Fibroblast of pulmonary artery (primary cell): ENCODE measurements at regions not wholly inside any gene's neighbourhood (a gene's known extent, or its start where the extent isn't known, plus 50 kb on each side); places are given as distances from the start of the nearest gene placed in this dataset.

Experiments used
- DNase-seq: peaks from one replicate; pipeline ENCODE4 v3.0.0-alpha.2; 2010; ENCODE audit warnings: low read depth
- H3K4me3 ChIP-seq: replicated peaks from 2 replicates; pipeline ENCODE4 v1.5.1; 2011; ENCODE audit warnings: low read depth, mild to moderate bottlenecking, control low read depth, low read length, moderate library complexity
- TF ChIP-seq, protein P1 (sequence below): IDR thresholded peaks from 2 replicates; pipeline ENCODE4 v1.5.1; 2011; ENCODE audit warnings: mild to moderate bottlenecking, control low read depth, low read length, inconsistent platforms; ENCODE audit errors: missing control alignments

DNA sequence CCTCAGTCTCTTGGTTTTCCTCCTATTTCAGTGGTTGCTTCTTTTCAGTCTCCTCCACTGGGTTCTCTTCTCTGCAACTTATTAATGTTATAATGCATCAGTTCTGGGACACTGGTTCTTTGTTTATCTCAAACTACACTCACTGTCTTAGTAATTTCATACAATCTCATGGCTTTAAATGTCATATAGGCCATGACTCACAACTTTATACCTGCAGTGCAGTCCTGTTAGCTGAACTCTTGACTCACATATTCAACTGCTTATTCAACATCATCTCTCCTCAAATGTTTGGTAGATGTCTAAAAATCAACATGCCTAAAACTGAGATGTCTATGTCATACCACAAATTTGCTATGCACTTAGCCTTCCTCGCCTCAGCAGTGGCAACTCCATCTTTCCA is 101.2 kb upstream of the PALS2 start:
- no peak for DNase-seq
- TF ChIP-seq, protein P1, sequence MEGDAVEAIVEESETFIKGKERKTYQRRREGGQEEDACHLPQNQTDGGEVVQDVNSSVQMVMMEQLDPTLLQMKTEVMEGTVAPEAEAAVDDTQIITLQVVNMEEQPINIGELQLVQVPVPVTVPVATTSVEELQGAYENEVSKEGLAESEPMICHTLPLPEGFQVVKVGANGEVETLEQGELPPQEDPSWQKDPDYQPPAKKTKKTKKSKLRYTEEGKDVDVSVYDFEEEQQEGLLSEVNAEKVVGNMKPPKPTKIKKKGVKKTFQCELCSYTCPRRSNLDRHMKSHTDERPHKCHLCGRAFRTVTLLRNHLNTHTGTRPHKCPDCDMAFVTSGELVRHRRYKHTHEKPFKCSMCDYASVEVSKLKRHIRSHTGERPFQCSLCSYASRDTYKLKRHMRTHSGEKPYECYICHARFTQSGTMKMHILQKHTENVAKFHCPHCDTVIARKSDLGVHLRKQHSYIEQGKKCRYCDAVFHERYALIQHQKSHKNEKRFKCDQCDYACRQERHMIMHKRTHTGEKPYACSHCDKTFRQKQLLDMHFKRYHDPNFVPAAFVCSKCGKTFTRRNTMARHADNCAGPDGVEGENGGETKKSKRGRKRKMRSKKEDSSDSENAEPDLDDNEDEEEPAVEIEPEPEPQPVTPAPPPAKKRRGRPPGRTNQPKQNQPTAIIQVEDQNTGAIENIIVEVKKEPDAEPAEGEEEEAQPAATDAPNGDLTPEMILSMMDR, result no peak
- no peak overlapping the region for H3K4me3 ChIP-seq

DNA sequence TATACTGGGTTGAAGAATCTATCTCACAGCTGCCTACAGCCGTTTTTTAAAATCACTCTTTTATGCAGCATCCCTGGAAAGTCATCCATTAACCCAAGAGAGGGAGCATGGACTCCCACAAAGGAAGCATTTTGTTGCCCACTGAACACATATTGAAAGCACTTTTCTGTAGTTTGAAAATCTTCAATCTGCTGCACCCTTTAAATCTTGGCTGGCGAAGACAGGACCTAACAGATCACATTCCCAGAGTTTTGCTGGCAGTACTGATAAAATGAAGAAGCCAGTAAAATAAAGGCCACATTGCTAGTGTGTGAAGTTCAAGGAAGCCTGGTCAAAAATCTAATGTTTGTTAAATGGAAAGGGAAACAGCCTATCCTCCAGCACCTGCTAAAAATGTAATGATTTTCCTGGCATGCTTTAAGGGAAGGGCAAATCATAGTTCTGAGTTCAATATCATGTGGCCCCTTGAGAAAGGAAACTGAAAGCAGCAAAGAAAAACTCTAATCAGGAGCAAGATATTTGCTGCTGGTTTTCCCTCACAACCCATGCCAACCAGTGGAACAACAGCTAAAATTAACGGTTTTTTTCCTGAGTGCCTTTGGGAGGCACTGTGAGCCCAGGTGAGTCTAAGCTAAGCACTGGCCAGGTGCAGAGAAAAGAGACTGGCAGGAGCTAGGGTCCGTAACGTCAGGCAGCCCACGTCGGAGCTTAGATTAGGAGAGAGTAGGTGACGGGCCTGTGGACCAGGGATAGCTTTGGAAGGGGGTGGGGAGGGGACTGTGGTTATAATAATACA is 97.9 kb upstream of the PALS2 start:
- no peak overlapping the region for H3K4me3 ChIP-seq
- no peak for DNase-seq
- TF ChIP-seq, protein P1, result no peak

DNA sequence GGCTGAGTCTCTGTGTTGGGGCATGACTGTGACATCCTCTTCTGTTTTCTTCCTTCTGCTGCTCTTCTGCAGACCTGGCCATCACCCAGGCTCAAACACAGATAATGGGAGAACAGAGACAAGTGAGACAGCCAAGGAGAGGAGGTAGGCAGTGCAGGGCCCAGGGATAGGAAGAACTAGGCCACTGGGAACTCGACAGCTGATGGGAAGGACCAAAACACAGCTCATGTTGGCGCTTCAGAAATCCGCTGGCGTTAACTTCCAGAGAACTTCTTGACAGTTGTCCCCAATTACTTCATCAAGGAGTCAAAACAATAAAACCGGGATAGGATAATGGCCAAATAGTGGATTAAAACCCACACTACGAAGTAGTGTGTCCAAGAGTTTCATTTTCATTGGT is 97.0 kb upstream of the PALS2 start:
- DNase-seq, result no peak
- TF ChIP-seq, protein P1, result no peak
- no peak overlapping the region for H3K4me3 ChIP-seq

DNA sequence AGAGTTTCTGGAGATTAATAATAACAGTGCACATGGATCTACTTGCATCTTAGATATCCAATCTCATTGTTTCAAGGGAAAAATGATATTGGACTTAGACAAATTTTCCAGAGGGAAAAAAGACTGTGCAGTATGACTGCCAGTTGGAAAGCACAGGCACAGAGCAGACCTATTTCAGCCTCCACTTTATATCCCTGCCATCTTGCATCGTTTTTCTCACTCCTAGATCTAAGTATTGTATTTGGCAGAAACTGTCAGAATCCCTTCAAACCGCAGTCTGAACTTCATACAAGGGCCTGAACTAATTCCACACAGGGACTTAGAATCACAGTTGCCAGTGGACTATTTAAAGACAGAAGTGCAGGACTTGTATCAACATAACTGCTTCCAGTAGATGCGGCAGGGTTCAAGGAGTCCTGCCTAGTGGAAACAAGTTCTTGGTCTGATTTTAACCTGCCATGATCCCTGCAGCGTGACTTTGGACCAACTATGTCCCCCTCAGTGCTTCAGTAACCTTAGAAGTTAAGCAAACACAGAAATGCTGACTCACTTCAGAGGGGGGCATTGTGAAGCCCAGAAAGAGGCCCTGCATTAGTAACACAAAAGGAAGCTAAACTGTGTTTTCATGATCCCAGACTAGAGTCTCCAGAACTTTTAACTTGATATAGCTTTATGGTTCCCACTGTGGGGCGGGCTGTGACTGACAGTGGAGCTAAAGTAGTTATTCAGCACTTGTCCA is 95.7 kb upstream of the PALS2 start:
- TF ChIP-seq, protein P1, result no peak
- peak; percentile 83 for DNase-seq
- H3K4me3 ChIP-seq, result no peak overlapping the region

DNA sequence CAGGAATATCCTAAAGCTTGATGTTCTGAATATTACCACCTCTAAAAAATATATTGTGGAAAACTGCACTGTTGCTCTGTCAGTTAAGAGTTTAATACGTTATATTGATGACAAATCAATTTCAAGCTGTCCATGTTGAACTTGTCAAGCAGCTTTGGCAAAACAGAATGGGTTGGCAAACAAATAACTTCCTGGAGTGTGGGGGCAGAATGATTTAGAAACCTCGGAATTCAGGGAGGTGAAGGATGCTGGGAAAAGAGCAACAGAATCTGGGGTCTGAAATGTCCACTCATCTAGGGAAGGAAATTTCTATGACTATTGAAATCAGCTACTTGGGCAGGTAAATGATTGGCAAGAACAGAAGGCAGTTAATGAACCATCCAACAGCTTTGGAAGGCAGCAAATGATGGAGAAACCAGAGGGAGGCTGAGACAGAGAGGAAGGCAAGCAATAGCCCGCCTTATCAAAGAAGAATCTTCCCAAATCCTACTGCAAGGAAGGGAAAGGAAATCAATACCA is 95.1 kb upstream of the PALS2 start:
- TF ChIP-seq, protein P1, result no peak
- H3K4me3 ChIP-seq, result no peak overlapping the region
- no peak for DNase-seq

DNA sequence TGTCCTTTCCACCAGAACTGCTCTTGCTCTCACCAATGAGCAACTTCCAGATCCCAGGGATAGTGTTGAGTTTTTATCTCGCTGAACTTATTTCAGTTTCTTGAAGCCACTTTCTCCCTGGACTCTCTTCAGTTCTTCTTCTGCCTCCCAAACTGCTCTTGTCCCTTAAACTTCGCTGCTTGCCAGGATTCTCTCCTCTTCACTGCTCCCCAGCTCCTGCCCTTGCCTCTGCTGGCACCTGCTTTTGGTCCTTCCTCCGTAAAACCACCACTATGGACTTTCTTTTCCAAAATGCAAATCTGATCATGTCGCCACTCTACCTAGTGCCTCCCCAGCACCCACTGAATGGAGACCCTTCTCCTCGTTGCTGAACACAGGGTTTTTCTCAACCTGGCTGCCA is 92.8 kb upstream of the PALS2 start:
- TF ChIP-seq, protein P1, result no peak
- no peak for DNase-seq
- H3K4me3 ChIP-seq, result no peak overlapping the region
